ENCODE measurements at regions not wholly inside any gene's neighbourhood (a gene's known extent, or its start where the extent isn't known, plus 50 kb on each side); places are given as distances from the start of the nearest gene placed in this dataset.

DNA sequence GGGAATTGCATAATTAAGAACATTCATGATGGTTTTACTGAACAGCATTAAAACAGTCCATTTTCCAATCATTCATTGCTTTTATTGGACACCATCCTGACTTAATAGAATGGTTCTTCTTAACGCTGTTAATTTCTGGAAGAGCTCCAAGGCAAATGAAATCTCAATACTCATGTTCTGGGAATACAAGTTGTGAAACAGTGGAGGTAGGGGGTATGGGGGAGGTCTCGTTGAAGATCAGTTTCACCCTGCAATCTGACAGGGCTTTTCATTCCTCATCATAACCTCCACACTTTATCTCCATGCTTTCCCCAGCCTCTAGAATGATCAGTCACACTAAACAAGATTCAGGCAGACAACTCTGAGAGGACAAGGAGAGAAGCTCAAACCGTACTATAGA is 113.6 kb downstream of the ETAA1 start:
- no peaks in the 10 kb centered on the region for H3K9me3 ChIP-seq (ENCODE audit: low read length)
- Mint-ChIP-seq H3K4me1 (no peaks in the 10 kb centered on the region), H3K27ac (no peak overlapping the region), H3K9me3 (peaks cover 0 to 5% (median 0%) of the 10 kb centered on the region in 5 donors), H3K4me3 (no peak overlapping the region), H3K27me3 (no peaks in the 10 kb centered on the region), H3K36me3 (no peaks in the 10 kb centered on the region)
- no peaks in the 10 kb centered on the region for H3K36me3 ChIP-seq (ENCODE audit: insufficient read depth, low read length)
- POLR2A ChIA-PET = no interaction called here
- DNase-seq = no peak
- H3K4me3 ChIP-seq (ENCODE audit: low read length) = no peak overlapping the region
- no peak overlapping the region for H3K27ac ChIP-seq (ENCODE audit: low read depth, low read length)
- H3K4me1 ChIP-seq (ENCODE audit: insufficient read depth, low read length) = no peaks in the 10 kb centered on the region
- H3K27me3 ChIP-seq (ENCODE audit: insufficient read depth, low read length, poor library complexity, severe bottlenecking) = no peaks in the 10 kb centered on the region
- CTCF ChIA-PET = no interaction called here

DNA sequence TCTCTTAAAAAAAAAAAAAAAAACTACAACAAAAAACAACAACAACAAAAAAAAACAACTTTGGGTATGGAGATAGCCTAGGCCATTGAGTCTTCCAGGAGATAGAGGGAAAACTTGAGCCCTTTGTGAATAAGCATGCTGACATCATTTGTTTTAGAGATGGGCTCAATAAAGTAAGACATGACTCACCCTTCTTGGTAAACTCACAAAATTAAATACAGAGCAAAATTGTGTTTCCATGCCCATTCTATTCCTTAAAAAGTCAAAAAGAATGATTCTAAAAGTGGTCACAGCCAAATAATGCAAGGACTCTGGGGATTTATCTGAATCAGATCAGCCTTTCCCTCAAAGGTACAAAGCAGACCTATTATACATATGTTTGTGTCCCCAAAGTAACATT is 117.4 kb downstream of the ETAA1 start:
- Mint-ChIP-seq H3K9me3 (peaks cover 0 to 3% (median 0%) of the 10 kb centered on the region in 5 donors), H3K4me3 (no peak overlapping the region), H3K27me3 (no peaks in the 10 kb centered on the region), H3K27ac (no peak overlapping the region), H3K4me1 (no peaks in the 10 kb centered on the region), H3K36me3 (no peaks in the 10 kb centered on the region)
- Histone ChIP-seq H3K27ac (ENCODE audit: low read depth, low read length) (no peak overlapping the region), H3K36me3 (ENCODE audit: insufficient read depth, low read length) (no peaks in the 10 kb centered on the region), H3K9me3 (ENCODE audit: low read length) (no peaks in the 10 kb centered on the region), H3K27me3 (ENCODE audit: insufficient read depth, low read length, poor library complexity, severe bottlenecking) (no peaks in the 10 kb centered on the region), H3K4me3 (ENCODE audit: low read length) (no peak overlapping the region), H3K4me1 (ENCODE audit: insufficient read depth, low read length) (no peaks in the 10 kb centered on the region)
- ChIA-PET CTCF (no interaction called here), POLR2A (no interaction called here)
- DNase-seq = no peak

DNA sequence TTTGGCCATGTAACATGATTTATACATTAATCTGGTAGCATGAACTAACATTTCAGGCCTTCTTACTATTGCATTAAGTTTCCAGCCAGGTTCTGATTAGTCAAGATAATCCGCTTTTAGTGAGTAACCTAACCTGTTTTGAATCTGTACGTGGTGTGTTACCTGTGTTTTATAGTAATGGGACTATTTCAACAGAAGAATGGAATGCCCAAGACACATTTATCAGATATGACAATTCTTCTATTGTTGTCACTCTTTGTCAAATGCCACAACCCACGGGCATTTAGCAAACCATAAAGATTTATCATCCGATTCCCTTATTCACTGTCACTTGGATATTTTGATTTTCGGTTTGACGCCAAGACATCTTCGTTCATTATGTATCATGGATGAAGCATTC is 117.9 kb downstream of the ETAA1 start:
- Mint-ChIP-seq H3K4me1 (no peaks in the 10 kb centered on the region), H3K27me3 (no peaks in the 10 kb centered on the region), H3K9me3 (peaks cover 0 to 3% (median 0%) of the 10 kb centered on the region in 5 donors), H3K27ac (no peak overlapping the region), H3K4me3 (no peak overlapping the region), H3K36me3 (no peaks in the 10 kb centered on the region)
- H3K27me3 ChIP-seq (ENCODE audit: insufficient read depth, low read length, poor library complexity, severe bottlenecking) = no peaks in the 10 kb centered on the region
- ChIA-PET CTCF (no interaction called here), POLR2A (no interaction called here)
- no peak overlapping the region for H3K4me3 ChIP-seq (ENCODE audit: low read length)
- no peaks in the 10 kb centered on the region for H3K9me3 ChIP-seq (ENCODE audit: low read length)
- no peak for DNase-seq
- no peaks in the 10 kb centered on the region for H3K36me3 ChIP-seq (ENCODE audit: insufficient read depth, low read length)
- no peaks in the 10 kb centered on the region for H3K4me1 ChIP-seq (ENCODE audit: insufficient read depth, low read length)
- H3K27ac ChIP-seq (ENCODE audit: low read depth, low read length) = no peak overlapping the region

DNA sequence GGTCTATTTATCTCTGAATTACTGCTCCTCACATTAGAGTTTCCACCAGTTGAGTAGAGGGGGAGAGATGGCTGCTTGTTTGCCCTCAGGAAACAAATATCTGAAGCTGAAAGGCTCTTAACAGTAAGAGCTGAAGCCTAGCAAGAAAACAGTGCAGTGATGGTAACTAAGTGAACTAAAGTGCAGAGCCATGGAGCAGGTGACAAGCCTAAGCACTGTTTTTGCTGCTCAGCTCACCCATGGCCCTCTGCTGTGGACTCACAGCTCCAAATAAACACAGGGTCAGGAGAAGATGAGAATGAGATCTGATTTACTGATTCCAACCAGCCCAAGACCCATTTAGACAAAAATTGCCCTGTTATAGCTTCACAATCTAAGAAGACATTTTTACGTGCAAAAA is 118.4 kb downstream of the ETAA1 start:
- peaks cover 0 to 3% (median 0%) of the 10 kb centered on the region in 5 donors for H3K9me3 Mint-ChIP-seq
- H3K36me3 Mint-ChIP-seq = no peaks in the 10 kb centered on the region
- DNase-seq = no peak
- no peak overlapping the region for H3K27ac Mint-ChIP-seq
- no peaks in the 10 kb centered on the region for H3K36me3 ChIP-seq (ENCODE audit: insufficient read depth, low read length)
- no peak overlapping the region for H3K27ac ChIP-seq (ENCODE audit: low read depth, low read length)
- H3K9me3 ChIP-seq (ENCODE audit: low read length) = no peaks in the 10 kb centered on the region
- CTCF ChIA-PET = no interaction called here
- H3K4me3 Mint-ChIP-seq = no peak overlapping the region
- H3K27me3 Mint-ChIP-seq = no peaks in the 10 kb centered on the region
- H3K4me3 ChIP-seq (ENCODE audit: low read length) = no peak overlapping the region
- H3K4me1 Mint-ChIP-seq = no peaks in the 10 kb centered on the region
- no peaks in the 10 kb centered on the region for H3K27me3 ChIP-seq (ENCODE audit: insufficient read depth, low read length, poor library complexity, severe bottlenecking)
- POLR2A ChIA-PET = no interaction called here
- no peaks in the 10 kb centered on the region for H3K4me1 ChIP-seq (ENCODE audit: insufficient read depth, low read length)

DNA sequence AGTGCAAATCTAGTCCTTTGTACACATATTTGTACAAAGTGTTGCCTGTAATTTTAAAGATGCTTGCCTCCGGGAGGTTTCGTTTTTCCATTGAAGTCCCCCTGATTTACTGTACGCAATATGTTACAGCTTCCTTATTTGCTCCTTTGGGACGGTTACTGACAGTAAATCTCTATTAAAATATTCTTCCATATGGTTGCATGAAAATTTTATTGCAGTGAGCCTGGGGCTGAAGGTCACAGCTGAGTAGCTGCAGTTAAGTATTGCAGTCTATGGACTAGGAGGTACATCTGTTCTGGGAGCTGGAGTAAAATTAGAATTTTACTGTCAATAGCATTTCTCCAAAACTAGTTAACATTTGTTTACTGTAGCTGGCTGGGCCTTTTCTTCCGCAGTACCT is 119.2 kb downstream of the ETAA1 start:
- Histone ChIP-seq H3K27ac (ENCODE audit: low read depth, low read length) (no peak overlapping the region), H3K4me1 (ENCODE audit: insufficient read depth, low read length) (no peaks in the 10 kb centered on the region), H3K9me3 (ENCODE audit: low read length) (no peaks in the 10 kb centered on the region), H3K27me3 (ENCODE audit: insufficient read depth, low read length, poor library complexity, severe bottlenecking) (no peaks in the 10 kb centered on the region), H3K4me3 (ENCODE audit: low read length) (no peak overlapping the region), H3K36me3 (ENCODE audit: insufficient read depth, low read length) (no peaks in the 10 kb centered on the region)
- no peaks in the 10 kb centered on the region for H3K27me3 Mint-ChIP-seq
- ChIA-PET CTCF (no interaction called here), POLR2A (no interaction called here)
- H3K9me3 Mint-ChIP-seq = peaks cover 0 to 3% (median 0%) of the 10 kb centered on the region in 5 donors
- H3K4me3 Mint-ChIP-seq = no peak overlapping the region
- H3K4me1 Mint-ChIP-seq = no peaks in the 10 kb centered on the region
- no peaks in the 10 kb centered on the region for H3K36me3 Mint-ChIP-seq
- no peak for DNase-seq
- H3K27ac Mint-ChIP-seq = peak overlapping the region in 1 of 8 donors; percentile 8

DNA sequence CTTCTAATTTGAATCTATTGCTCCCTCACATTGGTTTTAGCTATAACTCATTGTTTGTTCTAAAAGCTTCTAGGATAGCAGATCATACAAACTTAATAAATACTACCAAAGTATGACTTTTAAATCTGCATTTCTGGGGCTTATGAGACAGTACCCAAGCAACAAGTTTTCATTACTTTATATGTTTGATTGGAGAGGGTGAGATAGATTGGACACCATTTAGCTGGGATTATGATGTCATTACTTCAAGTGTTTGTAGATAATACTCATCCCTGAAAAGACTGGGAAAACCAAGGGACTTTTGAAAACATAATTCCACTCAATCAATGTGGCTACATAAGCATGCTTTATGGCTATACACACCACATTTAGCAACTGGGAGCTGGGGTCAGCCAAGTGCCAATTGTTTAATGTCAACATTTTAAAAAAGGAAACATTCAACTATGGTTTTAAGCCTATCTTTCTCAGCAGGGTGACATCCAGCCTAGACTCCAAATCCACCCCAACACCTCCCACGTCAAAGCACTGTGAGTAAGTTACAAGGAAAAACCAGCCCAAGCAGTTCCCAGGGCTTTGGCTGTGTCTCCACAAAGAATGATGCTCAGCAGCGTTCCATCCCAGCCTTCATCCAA is 119.9 kb downstream of the ETAA1 start:
- DNase-seq = no peak
- no peaks in the 10 kb centered on the region for H3K4me1 Mint-ChIP-seq
- Histone ChIP-seq H3K4me1 (ENCODE audit: insufficient read depth, low read length) (no peaks in the 10 kb centered on the region), H3K4me3 (ENCODE audit: low read length) (no peak overlapping the region), H3K36me3 (ENCODE audit: insufficient read depth, low read length) (no peaks in the 10 kb centered on the region), H3K27me3 (ENCODE audit: insufficient read depth, low read length, poor library complexity, severe bottlenecking) (no peaks in the 10 kb centered on the region), H3K27ac (ENCODE audit: low read depth, low read length) (no peak overlapping the region), H3K9me3 (ENCODE audit: low read length) (no peaks in the 10 kb centered on the region)
- H3K27ac Mint-ChIP-seq = no peak overlapping the region
- ChIA-PET POLR2A (no interaction called here), CTCF (interaction anchor here (0.6 kb wide), 1 partner anchor 698 kb away, joined by 3 read pairs; no protein-coding TSS in a partner anchor)
- H3K36me3 Mint-ChIP-seq = no peaks in the 10 kb centered on the region
- H3K4me3 Mint-ChIP-seq = no peak overlapping the region
- peaks cover 0 to 3% (median 0%) of the 10 kb centered on the region in 5 donors for H3K9me3 Mint-ChIP-seq
- no peaks in the 10 kb centered on the region for H3K27me3 Mint-ChIP-seq

DNA sequence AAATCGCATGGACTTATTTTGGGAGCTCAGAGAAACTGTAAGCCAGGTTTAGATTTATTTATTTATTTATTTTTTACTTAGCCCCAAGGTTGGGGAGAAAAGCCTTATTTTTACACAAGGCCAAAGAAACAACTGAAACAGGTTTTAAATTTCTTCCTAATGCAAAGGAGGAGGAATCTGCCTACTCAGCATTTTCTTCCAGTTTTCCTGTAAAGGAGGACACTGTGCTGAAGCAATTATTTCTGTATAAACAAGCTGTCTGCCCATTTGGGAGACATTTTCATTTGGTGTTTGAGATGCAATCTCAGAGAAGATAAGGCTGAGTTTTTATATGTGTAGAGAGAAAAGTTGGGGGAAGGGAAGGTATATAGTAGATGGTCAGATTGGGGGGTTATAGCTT is 125.0 kb downstream of the ETAA1 start:
- H3K4me1 ChIP-seq (ENCODE audit: insufficient read depth, low read length) = no peaks in the 10 kb centered on the region

DNA sequence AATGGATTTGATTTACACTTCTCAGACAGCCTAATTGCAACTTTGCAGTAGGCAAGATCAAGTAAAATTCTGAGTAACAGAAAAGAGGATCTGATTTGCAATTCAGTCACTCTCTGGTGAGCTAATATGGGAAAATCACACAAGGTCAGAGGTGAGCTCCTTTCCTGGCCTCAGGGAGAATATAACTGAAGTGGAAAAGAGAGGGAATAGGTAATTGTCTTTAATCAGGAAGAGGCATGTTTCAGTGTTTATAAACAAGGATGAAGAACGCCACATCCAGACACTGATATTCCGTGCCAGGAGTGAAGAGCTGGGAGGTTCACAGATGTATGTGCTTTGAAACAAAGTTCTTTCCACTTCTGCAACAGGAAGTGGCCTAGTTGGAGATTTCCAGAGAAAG is 127.1 kb downstream of the ETAA1 start:
- CTCF ChIA-PET = no interaction called here
- no peaks in the 10 kb centered on the region for H3K4me1 Mint-ChIP-seq
- H3K27me3 Mint-ChIP-seq = no peaks in the 10 kb centered on the region
- POLR2A ChIA-PET = no interaction called here
- no peaks in the 10 kb centered on the region for H3K27me3 ChIP-seq (ENCODE audit: insufficient read depth, low read length, poor library complexity, severe bottlenecking)
- H3K4me1 ChIP-seq (ENCODE audit: insufficient read depth, low read length) = no peaks in the 10 kb centered on the region
- H3K27ac ChIP-seq (ENCODE audit: low read depth, low read length) = no peak overlapping the region
- H3K4me3 ChIP-seq (ENCODE audit: low read length) = no peak overlapping the region
- H3K9me3 Mint-ChIP-seq = peaks cover 0 to 4% (median 3%) of the 10 kb centered on the region in 5 donors
- H3K27ac Mint-ChIP-seq = no peak overlapping the region
- no peaks in the 10 kb centered on the region for H3K9me3 ChIP-seq (ENCODE audit: low read length)
- no peaks in the 10 kb centered on the region for H3K36me3 Mint-ChIP-seq
- DNase-seq = no peak
- no peak overlapping the region for H3K4me3 Mint-ChIP-seq
- no peaks in the 10 kb centered on the region for H3K36me3 ChIP-seq (ENCODE audit: insufficient read depth, low read length)

More for the DNA sequence above, 125.0 kb downstream of the ETAA1 start:
- Histone ChIP-seq H3K27me3 (ENCODE audit: insufficient read depth, low read length, poor library complexity, severe bottlenecking) (no peaks in the 10 kb centered on the region), H3K27ac (ENCODE audit: low read depth, low read length) (no peak overlapping the region), H3K4me3 (ENCODE audit: low read length) (no peak overlapping the region), H3K9me3 (ENCODE audit: low read length) (no peaks in the 10 kb centered on the region), H3K36me3 (ENCODE audit: insufficient read depth, low read length) (no peaks in the 10 kb centered on the region)
- ChIA-PET CTCF (no interaction called here), POLR2A (no interaction called here)
- no peaks in the 10 kb centered on the region for H3K36me3 Mint-ChIP-seq
- peaks cover 0 to 3% (median 0%) of the 10 kb centered on the region in 5 donors for H3K9me3 Mint-ChIP-seq
- no peak for DNase-seq
- H3K27me3 Mint-ChIP-seq = no peaks in the 10 kb centered on the region
- H3K4me3 Mint-ChIP-seq = no peak overlapping the region
- no peaks in the 10 kb centered on the region for H3K4me1 Mint-ChIP-seq
- H3K27ac Mint-ChIP-seq = no peak overlapping the region

DNA sequence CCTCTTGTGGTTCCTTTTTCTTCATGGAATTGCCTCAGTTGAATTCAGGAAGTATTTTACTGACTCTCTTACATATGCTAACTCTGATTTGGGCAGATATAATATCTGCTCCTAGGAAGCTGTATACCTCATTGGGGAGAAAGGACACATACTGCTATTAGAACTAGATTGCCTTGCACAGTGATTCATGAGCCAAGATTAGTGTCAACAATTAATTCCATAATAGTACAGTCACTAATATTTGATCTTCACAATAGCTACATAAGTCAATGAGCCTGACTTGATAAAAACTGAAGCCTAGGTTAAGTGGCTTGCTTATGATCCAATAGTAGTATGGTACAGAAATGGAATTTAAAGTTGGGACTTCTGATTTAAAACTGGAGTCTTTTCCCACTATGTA is 127.6 kb downstream of the ETAA1 start:
- POLR2A ChIA-PET = no interaction called here
- H3K4me3 ChIP-seq (ENCODE audit: low read length) = no peak overlapping the region
- H3K4me1 Mint-ChIP-seq = no peaks in the 10 kb centered on the region
- H3K4me1 ChIP-seq (ENCODE audit: insufficient read depth, low read length) = no peaks in the 10 kb centered on the region
- peaks cover 0 to 6% (median 3%) of the 10 kb centered on the region in 5 donors for H3K9me3 Mint-ChIP-seq
- H3K27me3 ChIP-seq (ENCODE audit: insufficient read depth, low read length, poor library complexity, severe bottlenecking) = no peaks in the 10 kb centered on the region
- no peak for DNase-seq
- no peak overlapping the region for H3K4me3 Mint-ChIP-seq
- no peaks in the 10 kb centered on the region for H3K9me3 ChIP-seq (ENCODE audit: low read length)
- H3K27me3 Mint-ChIP-seq = no peaks in the 10 kb centered on the region
- no peak overlapping the region for H3K27ac ChIP-seq (ENCODE audit: low read depth, low read length)
- H3K36me3 ChIP-seq (ENCODE audit: insufficient read depth, low read length) = no peaks in the 10 kb centered on the region
- H3K27ac Mint-ChIP-seq = no peak overlapping the region
- CTCF ChIA-PET = no interaction called here
- no peaks in the 10 kb centered on the region for H3K36me3 Mint-ChIP-seq
